ENCODE measurements at regions not wholly inside any gene's neighbourhood (a gene's known extent, or its start where the extent isn't known, plus 50 kb on each side); places are given as distances from the start of the nearest gene placed in this dataset.

GRCh38 chr9:87187656-87188055, 240.3 kb upstream of the GAS1 start:
- no peak for TF ChIP-seq CTCF (IDR thresholded peaks at IDR 0.05)
- TF ChIP-seq POLR2A (IDR thresholded peaks at IDR 0.05), result no peak

Measured in stomach (tissue), 4 donors.